HG03159 (cell line): ENCODE measurements at regions not wholly inside any gene's neighbourhood (a gene's known extent, or its start where the extent isn't known, plus 50 kb on each side); places are given as distances from the start of the nearest gene placed in this dataset.
"Not testable (repeated sequence)": the region's sequence is repeated elsewhere in the genome, so short reads cannot be mapped to it uniquely, and the experiment has no call there.

ENCODE experiments used
- ATAC-seq: cut with Tn5 transposase; IDR thresholded peaks from one replicate; pipeline ENCODE4 v1.9.1; 2021; ENCODE audit warnings: mild to moderate bottlenecking, moderate library complexity; ENCODE audit not compliant: unreplicated experiment

DNA sequence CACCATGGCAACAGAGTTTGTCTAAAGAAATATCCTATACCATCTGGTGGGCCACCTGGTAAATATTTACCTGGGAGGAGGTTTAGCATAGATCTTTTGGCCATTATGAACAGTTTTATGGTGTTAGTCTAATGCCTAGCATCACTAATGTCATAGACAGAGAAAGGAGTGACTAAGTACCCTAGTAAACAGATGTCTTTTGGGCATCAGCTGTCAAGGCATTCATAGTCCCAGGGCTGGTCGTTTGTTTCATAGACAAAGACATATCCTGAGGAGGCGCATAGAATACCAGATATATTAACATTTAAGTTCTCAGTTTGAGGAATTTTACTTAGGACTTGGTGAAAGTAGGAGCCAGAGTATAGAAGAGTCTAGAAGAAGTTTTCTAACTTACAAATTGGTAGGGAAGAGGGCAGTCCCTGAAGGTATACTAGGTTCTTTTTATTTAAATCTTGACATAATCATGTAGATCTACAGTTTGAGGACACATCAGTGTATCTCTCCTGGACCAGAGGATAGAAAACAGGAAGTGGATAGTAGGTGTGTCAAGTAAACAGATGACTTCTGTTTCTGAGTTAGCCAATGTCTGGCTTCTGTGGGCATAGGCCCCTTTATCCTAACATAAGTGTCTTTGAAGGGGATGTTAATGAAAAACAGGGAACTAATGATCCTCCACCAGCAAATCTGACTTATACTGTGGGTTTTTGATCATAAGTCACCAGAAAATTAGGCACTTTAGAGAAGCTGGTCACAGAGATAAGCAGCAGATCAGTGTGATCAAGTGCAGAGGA lies 105.0 kb upstream of the PRSS3 start:
- no peak for ATAC-seq

DNA sequence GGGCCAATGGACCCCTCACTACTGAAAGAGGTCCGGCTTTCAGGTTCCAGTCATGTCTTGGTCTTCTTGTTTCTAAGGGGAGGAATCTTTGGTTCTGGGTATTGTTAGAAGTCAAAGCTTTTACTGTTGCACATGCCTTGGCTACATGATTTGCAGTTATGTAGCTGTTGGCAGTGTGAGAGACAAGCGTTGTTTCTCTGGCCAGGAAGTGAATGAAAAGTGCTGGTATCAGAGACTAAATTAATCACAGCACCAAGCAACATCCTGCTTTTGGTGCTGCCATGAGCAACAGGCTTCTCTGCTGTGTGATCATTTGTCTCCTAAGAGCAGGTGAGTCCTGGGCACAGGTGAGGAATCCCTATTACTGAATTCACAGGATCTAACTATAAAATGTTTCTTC lies 100.1 kb upstream of the PRSS3 start:
- ATAC-seq, result no peak

GRCh38 chr9:33695856-33696255 lies 99.5 kb upstream of the PRSS3 start:
- no peak for ATAC-seq

- ATAC-seq, result no peak
Observed at GRCh38 chr9:33697171-33697570, 98.2 kb upstream of the PRSS3 start.

DNA sequence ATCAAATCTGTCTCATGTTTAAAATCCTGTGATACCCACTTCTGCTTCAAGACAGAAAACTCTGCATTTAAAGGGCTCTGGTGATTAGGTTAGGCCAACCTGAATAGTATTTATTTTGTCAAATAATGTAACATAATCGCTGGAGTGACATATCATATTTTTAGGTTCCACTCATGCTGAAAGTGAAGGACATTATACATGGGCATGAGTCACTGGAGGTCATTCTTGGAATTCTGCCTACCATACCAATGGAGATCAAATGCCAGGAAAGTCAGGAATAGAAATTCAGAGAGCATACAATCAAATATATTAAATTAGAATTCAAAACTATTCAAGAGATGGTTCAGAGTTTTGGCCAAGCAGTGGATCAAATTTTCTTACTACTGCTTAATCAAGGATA lies 97.1 kb upstream of the PRSS3 start:
- no peak for ATAC-seq

DNA sequence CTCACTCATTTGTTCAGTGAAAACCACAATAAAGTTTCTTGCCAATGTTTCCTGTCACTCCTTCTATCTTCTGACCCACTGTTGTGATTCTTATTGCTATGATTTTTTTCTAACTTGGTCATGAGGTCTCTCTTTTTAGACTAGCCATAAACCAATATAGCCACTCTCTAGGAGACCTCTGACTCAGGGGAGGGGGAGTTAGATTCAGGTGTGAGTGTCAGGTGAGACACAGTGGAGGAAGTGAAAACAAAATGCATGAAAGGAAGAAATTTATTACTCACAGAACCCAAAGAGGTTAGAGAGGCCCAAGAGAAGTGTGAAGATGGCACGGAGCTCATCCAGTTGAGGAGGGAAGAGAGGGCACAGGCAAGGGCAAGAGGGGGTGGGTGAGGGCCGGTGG lies 94.4 kb upstream of the PRSS3 start:
- ATAC-seq, result not testable (repeated sequence)

DNA sequence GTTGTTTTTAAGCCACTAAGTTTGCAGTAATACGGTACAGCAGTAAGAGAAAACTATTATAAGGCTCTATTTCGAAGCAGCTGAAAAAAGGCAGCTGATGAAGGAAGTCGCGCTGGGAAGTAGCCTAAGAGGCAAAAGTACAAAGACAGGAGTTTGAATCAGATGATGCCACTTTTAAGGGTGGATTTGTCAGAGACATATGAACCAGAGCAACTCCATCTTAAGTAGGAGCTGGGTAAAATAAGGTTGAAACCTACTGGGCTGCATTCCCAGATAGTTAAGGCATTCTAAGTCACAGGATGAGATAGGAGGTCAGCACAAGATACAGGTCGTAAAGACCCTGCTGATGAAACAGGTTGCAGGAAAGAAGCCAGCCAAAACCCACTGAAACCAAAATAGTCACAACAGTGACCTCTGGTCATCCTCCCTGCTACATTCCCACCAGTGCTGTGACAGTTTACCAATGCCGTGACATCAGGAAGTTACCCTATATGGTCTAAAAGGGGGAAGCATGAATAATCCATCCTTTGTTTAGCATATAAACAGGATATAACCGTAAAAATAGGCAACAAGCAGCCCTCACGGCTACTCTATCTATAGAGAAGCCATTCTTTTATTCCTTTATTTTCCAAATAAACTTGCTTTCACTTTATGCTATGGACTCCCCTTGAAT lies 91.8 kb upstream of the PRSS3 start:
- ATAC-seq, result no peak

DNA sequence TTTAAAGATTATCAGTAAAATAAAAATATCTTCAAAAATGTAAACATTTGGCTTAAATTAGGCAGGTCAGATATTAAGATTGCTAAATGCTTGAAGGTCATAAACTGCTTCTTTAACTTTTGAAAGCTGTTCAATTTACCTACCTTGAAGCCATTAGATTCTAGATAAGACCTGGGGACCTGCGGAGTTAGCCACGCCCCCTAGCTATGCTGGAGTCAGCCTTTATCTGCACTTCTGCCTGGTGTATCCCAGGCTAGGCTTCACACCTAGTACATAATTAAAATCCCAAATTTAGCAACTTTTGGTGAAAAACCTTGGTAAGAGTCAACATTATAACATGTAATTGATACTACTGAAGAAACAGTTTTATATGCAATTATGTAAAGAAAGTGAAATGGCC lies 89.9 kb upstream of the PRSS3 start:
- ATAC-seq, result not testable (repeated sequence)

- ATAC-seq, result no peak
Observed at GRCh38 chr9:33708441-33708840, 86.9 kb upstream of the PRSS3 start.

DNA sequence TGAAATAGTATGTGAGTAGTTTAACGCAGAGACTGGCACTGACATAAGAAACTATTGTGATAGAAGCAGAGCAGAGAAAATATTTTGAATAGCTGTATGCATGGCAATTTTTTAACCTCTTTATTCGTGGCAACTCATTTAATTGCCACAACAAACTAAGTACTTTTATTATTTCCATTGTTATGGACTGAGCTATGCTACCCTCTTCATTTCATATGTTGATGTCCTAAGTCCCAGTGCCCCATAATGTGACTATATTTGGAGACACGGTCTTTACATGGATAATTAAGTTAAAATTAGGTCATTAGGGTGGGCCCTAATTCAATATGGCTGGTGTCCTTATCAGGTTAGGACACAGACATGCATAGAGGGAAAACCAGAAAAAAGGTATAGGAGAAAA lies 86.1 kb upstream of the PRSS3 start:
- no peak for ATAC-seq

- not testable (repeated sequence) for ATAC-seq
Observed at GRCh38 chr9:33711418-33711817, 83.9 kb upstream of the PRSS3 start.

DNA sequence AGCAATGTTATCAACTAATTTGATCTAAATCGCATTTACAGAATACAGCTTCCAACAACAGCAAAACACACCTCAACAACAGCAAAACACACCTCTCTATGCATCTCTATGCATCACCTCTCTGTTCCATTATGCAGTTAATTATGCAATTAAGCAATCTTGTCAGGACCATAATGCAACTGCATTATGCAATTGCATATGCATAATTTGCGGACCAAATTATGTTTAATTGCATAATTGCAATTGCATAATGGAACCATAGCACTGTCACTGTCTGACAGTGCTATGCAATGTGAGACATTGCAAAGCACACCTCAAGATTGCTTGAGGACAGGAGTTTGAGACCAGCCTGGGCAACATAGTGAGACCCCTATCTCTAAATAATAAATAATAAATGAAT lies 80.4 kb upstream of the PRSS3 start:
- ATAC-seq, result no peak

- ATAC-seq, result no peak
Observed at GRCh38 chr9:33718987-33719386, 76.4 kb upstream of the PRSS3 start.

GRCh38 chr9:33719581-33720374 lies 75.6 kb upstream of the PRSS3 start:
- ATAC-seq, result no peak

- peak; percentile 77 for ATAC-seq
Observed at GRCh38 chr9:33721674-33722358, 73.5 kb upstream of the PRSS3 start.

- ATAC-seq, result no peak
Observed at GRCh38 chr9:33722359-33722675, 73.0 kb upstream of the PRSS3 start.

- ATAC-seq, result no peak
Observed at GRCh38 chr9:33728613-33729012, 66.7 kb upstream of the PRSS3 start.

GRCh38 chr9:33731142-33731541 lies 64.2 kb upstream of the PRSS3 start:
- no peak for ATAC-seq

DNA sequence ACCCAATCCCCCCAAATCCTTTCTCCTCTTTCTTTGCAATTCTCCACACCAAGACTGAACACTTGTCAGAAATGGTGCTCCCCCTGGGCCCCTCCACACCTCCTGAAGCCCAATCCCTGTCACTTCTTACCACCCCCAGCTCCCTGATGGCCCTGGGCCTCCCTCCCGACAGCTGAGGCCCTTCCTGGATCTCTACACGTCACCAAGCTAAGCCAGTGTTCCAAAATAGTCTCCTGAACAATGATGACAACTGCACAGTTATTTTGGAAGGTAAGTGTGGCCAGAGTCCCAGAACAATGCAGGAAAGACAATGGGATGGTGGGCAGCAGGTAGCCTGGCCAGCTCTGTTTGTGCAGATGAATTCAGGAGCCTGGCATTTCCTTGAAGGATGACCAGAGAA lies 63.7 kb upstream of the PRSS3 start:
- ATAC-seq, result no peak

DNA sequence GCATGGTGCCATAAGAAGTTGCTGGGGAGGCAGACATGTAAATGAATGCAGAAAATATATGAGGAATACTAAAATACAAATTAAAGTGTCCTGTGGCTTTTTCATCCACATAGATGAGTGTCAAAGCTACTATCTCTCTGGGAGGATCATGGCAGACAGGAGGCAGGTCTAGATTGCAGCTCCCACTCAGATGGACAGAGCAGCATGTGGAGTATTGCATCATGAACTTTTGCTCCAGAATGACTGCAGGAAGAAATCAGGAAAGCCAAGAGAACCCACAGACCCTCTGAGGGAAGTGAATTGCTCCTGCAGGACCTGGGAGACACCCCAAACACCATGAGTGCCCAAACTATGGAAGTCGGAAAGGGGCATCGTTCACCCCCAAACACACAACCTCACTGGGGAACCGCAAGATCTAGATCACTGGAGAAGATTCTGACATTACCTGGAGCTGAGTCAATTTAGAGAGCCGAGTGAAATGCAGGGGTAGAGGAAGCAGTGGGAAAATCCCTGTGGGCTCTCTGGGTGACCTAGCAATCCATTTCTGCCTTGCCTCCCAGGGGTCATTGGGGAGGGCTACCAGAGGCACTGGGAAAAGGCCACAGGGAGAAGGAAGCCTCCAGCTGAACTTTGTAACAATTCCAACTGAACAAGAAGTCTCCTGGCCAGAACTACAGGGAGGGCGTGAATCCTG lies 61.0 kb upstream of the PRSS3 start:
- ATAC-seq, result not testable (repeated sequence)
